Stimulated activated CD4-positive, alpha-beta T cell treated with anti-CD3 and anti-CD28 coated beads, Interleukin-1b, Interleukin-23, amount 100 ng/mL, for 4 hours (primary cell): ENCODE measurements at regions not wholly inside any gene's neighbourhood (a gene's known extent, or its start where the extent isn't known, plus 50 kb on each side); places are given as distances from the start of the nearest gene placed in this dataset.

Experiments used
- DNase-seq, 2 donors: peaks; one replicate each; pipeline ENCODE4 v3.0.0-alpha.2; 2020; ENCODE audit warnings: low read depth in 2 of 2

DNA sequence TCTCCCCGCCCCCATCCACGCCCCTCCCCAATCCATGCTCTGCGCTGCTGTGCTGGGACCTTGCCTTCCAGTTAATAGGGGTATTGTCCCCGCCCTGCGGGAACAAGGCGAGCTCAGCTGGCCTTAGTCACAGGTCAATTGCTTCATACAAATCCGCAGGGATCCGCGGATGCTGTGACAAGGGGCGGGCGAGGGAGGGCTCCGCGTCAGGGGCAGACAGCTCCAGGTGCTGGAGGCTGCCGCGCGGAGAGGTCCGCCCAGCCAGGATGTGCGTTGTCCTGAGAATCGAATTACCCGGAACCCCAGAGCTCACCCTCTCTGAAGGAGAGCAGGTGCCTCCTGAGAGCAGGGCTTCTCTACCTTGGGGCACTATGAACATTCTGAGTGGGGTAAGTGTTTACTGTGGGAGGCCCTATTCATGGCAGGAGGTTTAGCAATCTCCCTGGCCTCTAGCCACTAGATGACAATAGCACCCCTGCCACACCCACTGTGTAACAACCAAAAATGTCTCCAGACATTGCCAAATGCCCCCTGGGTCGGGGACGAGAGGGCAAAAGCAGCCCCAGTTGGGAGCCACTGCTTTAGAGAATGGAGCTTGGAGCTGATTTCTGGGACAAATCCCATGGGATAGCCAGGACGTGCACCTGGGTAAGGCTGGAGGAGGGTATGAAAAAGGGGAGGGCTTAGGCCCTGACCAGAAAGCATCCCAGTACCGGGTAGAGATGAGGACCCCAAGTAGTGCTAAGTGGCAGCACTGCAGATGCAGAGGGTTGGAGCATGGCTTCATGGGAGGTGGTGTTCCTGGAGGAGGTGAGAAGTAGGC lies 138.2 kb downstream of the CYLD start:
- no peak for DNase-seq

- DNase-seq = no peak
Measured at GRCh38 chr16:50878966-50879615, 137.2 kb downstream of the CYLD start.

DNA sequence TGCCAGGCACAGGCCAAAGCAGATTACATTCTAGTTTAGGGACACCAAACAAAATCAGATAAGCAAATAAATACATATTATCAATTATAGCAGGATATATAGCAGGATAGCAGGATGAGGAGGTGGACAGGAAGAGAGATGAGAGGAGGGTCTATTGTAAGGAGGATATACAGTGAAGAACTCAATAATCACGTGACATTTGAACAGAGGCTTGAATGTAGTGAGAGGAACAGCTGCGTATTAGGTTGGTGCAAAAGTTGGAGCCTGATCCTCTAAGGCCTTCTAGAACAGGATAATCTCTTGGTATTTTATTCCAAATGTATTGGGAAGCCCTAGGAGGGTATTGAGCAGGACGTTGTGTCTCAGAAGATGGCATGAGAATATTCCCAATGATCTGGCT lies 136.7 kb downstream of the CYLD start:
- no peak for DNase-seq

GRCh38 chr16:50876263-50876662 lies 134.4 kb downstream of the CYLD start:
- DNase-seq = no peak

DNA sequence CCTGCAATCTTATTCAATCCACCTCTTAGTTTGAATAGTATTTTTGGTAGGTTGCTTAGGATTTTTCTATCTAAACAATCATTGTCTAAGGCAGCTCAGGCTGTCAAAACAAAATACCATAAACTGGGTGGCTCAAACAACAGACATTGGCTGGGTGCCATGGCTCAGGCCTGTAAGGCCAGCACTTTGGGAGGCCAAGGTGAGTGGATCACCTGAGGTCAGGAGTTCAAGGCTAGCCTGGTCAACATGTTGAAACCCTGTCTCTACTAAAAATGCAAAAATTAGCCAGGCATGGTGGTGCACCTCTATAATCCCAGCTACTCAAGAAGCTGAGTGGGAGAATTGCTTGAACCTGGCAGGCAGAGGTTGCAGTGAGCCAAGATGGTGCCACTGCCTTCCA lies 126.7 kb downstream of the CYLD start:
- no peak for DNase-seq

DNA sequence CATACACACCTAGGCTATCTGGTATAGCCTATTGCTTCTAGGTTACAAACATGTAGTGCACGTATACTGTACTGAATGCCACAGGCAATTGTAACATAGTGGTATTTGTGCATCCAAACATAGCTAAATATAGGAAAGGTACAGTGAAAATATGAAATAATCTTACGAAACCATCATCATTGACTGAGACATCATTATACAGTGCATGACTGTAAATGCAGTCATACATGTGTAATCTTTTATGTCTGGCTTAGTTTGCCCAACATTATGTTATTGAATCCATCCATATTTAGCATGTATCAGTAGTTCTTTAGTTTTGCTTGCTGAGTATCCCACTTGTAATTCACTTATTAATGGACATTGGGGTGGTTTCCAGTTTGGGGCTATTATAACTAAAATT lies 124.9 kb downstream of the CYLD start:
- no peak for DNase-seq

GRCh38 chr16:50864386-50864785 lies 122.5 kb downstream of the CYLD start:
- no peak for DNase-seq

- DNase-seq = no peak
Measured at GRCh38 chr16:50863644-50864144, 121.8 kb downstream of the CYLD start.

DNA sequence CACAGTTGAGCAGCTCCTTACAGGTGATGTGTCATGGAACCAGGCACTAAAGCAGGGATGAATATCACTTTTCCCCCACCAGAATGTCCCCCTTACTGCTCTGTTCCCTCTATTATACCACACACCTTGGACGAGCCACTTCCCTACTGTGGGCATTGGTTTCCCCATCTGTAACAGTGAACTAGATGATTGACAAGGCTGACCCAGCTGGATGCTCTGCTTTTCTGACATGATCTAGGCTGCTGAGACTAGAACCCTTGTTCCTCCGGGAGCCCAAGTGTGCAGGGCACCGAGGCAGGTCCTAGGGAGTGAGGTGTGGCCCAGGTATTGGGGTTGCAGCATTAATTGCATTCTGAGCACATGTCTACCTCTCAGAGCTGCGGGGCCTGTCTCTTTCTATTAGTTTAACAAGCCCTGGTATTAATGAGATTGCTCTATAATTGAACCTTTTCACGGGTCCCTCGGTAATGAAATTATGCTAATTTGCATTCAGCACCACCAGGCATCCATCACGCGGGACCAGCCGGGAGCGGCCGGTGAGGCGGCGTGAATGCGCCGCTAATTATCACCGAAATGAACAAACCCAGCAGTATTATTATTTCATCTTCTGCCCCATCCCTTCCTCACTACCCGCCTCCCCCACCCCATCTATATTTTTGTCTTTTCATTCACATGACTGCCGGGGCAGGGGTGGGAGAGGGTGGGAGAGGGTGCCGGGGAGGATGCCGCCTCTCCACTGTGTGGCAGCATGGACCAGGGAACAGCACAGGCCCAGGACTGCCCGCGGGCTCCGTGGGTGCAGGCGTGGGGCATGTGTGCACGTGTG lies 121.1 kb downstream of the CYLD start:
- DNase-seq = no peak

DNA sequence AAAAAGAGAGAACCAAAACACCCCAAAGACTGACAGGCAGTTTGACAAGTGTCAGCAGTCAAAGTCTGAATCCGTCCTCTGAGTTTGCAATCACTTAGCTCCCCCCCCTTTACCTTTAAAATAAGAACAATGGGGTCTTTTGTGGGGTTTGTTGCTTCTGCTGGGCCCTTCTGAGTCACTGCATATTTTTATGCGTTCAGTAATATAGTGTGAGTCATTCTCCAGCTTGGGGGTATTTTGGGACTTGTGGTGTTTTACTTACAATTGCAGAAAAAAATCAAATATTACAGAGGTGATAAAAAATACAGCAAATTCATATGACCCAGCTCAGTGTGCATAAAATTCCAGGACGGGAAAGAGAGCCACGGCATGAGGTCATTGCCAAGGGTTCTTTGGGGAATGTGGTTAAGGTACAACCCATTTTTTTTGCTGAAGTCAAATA lies 120.1 kb downstream of the CYLD start:
- DNase-seq = no peak

GRCh38 chr16:50861451-50861850 lies 119.6 kb downstream of the CYLD start:
- no peak for DNase-seq

DNA sequence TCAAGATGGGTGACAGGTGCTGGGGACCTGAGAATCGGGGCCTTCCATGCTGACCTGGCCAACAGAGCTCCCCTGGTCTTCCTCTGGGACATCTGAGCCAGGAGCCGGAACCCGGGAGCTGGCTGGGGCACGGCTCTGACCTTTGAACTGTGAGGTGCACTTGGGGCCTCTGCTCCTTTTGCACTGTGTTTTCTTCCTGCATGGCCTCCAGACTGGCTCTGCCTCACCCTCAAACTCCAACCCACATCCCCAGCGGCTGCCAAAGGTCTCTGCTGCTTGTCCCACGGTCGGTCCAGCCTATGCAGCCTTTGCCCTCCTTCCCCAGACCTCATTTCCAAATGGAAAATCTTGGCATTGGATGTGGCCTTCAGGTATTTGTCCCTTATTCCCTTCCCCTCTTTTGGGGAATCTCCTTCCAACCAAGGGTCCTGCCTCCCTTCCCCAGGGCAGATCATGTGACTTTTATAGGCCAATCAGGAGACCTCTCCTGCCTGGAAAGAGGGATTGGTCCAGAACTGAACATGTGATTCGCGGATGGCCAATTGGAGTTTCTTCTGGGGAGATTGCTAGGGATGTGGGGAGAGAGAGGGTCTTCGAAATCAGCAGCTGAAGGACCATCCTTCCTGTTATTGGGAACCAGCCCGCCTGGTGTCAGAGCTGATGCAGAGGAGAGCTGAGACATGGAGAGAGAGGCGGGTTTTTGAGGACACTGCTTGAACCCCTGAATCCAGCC lies 117.9 kb downstream of the CYLD start:
- no peak for DNase-seq

- DNase-seq = no peak
Measured at GRCh38 chr16:50858877-50859627, 117.2 kb downstream of the CYLD start.

DNA sequence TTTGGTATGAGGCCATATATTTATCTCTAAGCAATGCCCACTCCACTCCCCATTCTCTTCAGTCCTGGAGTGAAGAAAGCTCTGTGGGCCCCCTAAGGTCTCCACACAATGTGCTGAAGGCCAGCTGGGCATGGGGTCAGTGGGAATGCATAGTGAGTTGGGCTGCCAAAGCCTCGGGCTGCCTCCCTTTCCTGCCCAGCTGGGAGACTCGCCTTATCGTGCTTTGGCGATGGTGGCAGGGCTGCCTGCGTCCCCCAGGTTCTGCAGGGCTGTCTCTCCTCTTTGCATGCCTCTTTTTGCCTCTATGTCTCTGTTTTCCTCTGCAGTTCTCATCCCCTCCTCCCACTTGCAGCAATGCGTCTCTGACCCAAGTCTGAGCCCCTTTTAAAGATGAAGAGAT lies 116.5 kb downstream of the CYLD start:
- DNase-seq = no peak

- no peak for DNase-seq
Measured at GRCh38 chr16:50857881-50858280, 116.0 kb downstream of the CYLD start.

DNA sequence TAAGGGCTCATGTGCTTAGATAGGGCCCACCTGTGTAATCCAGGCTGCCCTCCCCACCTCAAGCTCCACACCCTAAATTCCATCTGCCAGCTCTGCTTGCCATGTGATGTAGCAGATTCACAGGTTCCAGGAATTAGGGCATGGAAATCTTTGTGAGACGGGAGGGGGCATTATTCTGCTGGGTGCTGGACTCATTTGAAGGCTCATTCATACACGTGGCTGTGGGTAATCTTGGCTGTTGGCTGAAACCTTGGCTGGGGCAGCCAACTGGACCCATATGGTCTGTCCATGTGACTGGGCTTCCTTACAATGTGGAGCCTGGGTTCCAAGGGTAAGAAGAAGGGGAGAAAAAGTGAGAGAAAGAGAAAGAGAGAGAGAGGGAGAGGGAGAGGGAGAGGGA lies 115.1 kb downstream of the CYLD start:
- no peak for DNase-seq

- DNase-seq = no peak
Measured at GRCh38 chr16:50853329-50853728, 111.4 kb downstream of the CYLD start.
